HFFc6 (cell line): ENCODE measurements at regions not wholly inside any gene's neighbourhood (a gene's known extent, or its start where the extent isn't known, plus 50 kb on each side); places are given as distances from the start of the nearest gene placed in this dataset.

Experiments used
- DNase-seq: peaks from one replicate; pipeline ENCODE4 v3.0.0-alpha.2; 2018
- H3K27ac Mint-ChIP-seq: 2 replicates; pipeline ENCODE4 v1.8.0; 2020; ENCODE audit warnings: mild to moderate bottlenecking, mixed read lengths
- H3K27me3 Mint-ChIP-seq: 2 replicates; pipeline ENCODE4 v1.8.0; 2021; ENCODE audit warnings: mild to moderate bottlenecking, moderate library complexity, mixed read lengths; ENCODE audit not compliant: insufficient read depth
- H3K36me3 Mint-ChIP-seq: 2 replicates; pipeline ENCODE4 v1.8.0; 2021; ENCODE audit warnings: low read depth, mixed read lengths
- H3K4me1 Mint-ChIP-seq: 2 replicates; pipeline ENCODE4 v1.8.0; 2020; ENCODE audit warnings: low read depth, mixed read lengths
- H3K4me3 Mint-ChIP-seq: 2 replicates; pipeline ENCODE4 v1.8.0; 2020; ENCODE audit warnings: mild to moderate bottlenecking, moderate library complexity, mixed read lengths
- H3K9me3 Mint-ChIP-seq: 2 replicates; pipeline ENCODE4 v1.8.0; 2020; ENCODE audit warnings: mild to moderate bottlenecking, mixed read lengths
- CTCF ChIP-seq: fragments of 200-600 bp; sonication (generic); IDR thresholded peaks from 2 replicates; pipeline ENCODE4 v1.5.0; 2021; ENCODE audit warnings: antibody characterized with exemption, mild to moderate bottlenecking

DNA sequence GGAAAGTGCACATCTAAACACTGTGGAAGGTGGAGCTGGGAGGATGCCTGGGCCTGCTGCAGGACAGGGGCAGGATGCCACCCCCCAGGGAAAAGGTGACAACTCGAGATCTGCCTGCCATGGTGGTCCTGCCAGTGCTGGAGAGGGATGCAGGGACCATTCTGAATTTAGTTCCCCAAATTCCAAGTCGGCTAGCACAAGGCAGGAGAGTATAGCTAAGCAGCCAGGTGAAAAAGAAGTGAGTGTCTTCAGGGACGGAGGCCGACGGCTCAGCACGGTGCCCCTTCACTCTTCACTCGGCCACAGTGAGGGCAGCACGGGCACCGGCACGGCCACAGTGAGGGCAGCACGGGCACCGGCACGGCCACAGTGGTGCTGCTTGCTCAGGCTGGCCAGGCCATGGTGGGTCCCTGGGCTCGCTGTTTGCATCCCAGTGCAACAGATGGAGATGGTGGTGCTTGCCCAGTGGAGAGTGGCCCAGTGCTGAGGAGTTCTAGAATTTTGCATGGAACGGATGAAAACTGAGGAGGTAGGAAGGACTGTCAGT, 161.3 kb upstream of the SHH start:
- no peak overlapping the region for H3K4me3 Mint-ChIP-seq
- no peaks in the 10 kb centered on the region for H3K4me1 Mint-ChIP-seq
- no peak overlapping the region for H3K27ac Mint-ChIP-seq
- H3K36me3 Mint-ChIP-seq = 0 out of 2 replicates have a peak, but pooled peaks cover 4% of the 10 kb centered on the region
- DNase-seq = no peak
- no peak for TF ChIP-seq CTCF
- H3K9me3 Mint-ChIP-seq = peaks cover 58% of the 10 kb centered on the region
- peaks cover 2% of the 10 kb centered on the region; the same call in 1 of the 2 replicates for H3K27me3 Mint-ChIP-seq

DNA sequence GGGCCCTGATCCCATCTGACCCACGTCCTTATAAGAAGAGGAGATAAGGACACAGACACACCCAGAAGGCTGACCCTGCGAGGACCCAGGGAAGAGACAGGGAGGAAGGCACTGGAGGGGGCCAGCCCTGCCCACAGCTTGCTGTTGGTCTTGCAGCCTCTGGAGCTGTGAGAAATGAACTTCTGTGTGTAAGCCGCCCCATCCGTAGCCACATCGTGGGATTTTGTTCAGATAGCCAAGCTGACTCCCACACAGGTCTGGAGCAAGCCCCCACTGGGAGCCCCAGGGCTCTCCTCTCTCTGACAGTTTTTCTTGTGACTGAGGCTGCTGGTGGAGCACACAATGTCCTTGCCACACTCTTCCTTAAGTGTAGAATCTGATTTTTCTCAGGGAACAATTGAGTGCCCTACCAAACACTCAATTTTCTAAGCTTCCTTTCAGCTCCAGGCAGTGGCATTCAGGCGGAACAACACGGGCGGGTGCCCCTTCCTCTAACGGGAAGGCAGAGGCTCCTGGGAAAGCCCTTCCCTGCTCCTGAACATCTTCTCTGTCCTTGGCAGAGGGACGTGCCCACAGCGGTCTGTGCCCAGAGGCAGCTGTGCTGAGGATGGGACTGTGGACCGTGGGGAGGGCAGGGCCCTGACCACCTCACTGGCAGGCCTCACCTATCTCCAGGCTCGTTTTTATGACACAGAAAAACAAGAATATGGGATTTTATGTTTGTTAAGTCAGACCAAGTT, 160.6 kb upstream of the SHH start:
- H3K27ac Mint-ChIP-seq = no peak overlapping the region
- no peak for TF ChIP-seq CTCF
- no peaks in the 10 kb centered on the region for H3K4me1 Mint-ChIP-seq
- H3K27me3 Mint-ChIP-seq = peaks cover 2% of the 10 kb centered on the region; the same call in 1 of the 2 replicates
- no peak overlapping the region for H3K4me3 Mint-ChIP-seq
- H3K36me3 Mint-ChIP-seq = 0 out of 2 replicates have a peak, but pooled peaks cover 4% of the 10 kb centered on the region
- peaks cover 56% of the 10 kb centered on the region for H3K9me3 Mint-ChIP-seq
- DNase-seq = no peak

DNA sequence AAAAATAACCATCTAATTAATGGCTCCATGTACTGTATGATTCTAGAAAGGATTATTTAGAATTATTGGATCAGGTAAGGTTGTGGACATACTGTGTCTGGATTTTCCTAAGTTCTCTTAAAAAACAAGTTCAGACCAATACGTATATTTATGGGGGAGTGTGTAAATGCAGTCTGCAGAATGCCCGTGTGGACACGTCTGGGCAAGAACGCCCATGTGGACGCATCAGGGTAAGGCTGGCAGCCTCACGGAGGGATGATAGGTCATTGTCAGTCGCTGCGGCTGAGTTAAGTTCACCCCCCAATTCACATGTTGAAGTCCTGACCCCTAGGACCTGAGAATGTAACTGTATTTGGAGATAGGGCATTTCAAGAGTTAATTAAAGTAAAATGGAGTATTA, 160.0 kb upstream of the SHH start:
- Mint-ChIP-seq H3K4me1 (no peaks in the 10 kb centered on the region), H3K9me3 (peaks cover 53% of the 10 kb centered on the region), H3K27me3 (peaks cover 2% of the 10 kb centered on the region; the same call in 1 of the 2 replicates), H3K36me3 (0 out of 2 replicates have a peak, but pooled peaks cover 4% of the 10 kb centered on the region), H3K27ac (no peak overlapping the region), H3K4me3 (no peak overlapping the region)
- no peak for DNase-seq
- no peak for TF ChIP-seq CTCF

GRCh38 chr7:155971180-155971770, 159.0 kb upstream of the SHH start:
- no peak for DNase-seq
- no peak overlapping the region for H3K4me3 Mint-ChIP-seq
- TF ChIP-seq CTCF = no peak

DNA sequence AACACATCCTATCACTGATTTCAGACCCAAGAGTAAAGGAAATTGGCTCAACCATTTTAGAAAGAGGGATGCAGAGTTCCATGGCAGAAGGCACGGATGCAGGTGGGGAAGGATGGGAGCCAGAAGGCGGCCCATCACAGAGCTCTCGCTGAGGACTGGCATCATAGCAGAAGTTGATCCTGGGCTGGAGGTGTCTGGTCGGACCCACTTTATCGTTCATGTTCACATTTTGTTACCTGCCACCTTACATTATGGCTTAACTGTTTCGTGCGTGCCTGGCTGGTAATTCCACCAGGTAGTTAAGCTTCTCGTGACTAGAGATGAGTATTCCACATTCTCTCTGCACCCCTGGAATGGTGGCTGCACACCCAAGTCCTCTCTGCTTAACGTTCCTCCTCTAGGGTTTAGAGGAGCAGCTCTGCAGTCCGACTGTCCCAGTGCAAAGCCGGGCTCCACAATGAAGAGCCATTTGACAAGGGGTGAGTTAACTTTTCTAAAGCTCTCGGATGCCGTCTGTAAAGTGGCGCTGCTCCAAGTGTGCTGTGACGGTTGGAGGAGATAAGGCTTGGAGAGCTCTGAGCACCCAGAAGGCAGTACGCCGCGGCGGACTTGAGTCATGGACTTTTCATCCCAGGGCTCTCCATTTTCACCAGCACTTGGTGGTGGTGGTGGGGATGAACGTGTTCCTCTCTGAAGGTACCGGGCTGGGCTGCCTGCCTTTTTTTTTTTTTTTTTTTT, 157.1 kb upstream of the SHH start:
- Mint-ChIP-seq H3K4me3 (no peak overlapping the region), H3K36me3 (0 out of 2 replicates have a peak, but pooled peaks cover 4% of the 10 kb centered on the region), H3K27me3 (no peaks in the 10 kb centered on the region)

More at GRCh38 chr7:155971180-155971770, 159.0 kb upstream of the SHH start:
- peaks cover 2% of the 10 kb centered on the region; the same call in 1 of the 2 replicates for H3K27me3 Mint-ChIP-seq
- H3K4me1 Mint-ChIP-seq = no peaks in the 10 kb centered on the region
- H3K27ac Mint-ChIP-seq = no peak overlapping the region
- H3K36me3 Mint-ChIP-seq = 0 out of 2 replicates have a peak, but pooled peaks cover 4% of the 10 kb centered on the region
- peaks cover 53% of the 10 kb centered on the region for H3K9me3 Mint-ChIP-seq

More for the DNA sequence above, 157.1 kb upstream of the SHH start:
- Mint-ChIP-seq H3K4me1 (no peaks in the 10 kb centered on the region), H3K9me3 (peaks cover 48% of the 10 kb centered on the region), H3K27ac (no peak overlapping the region)
- DNase-seq = no peak
- TF ChIP-seq CTCF = no peak
